GM18499 (cell line): ENCODE measurements at regions not wholly inside any gene's neighbourhood (a gene's known extent, or its start where the extent isn't known, plus 50 kb on each side); places are given as distances from the start of the nearest gene placed in this dataset.

Experiments used
- ATAC-seq: cut with Tn5 transposase; IDR thresholded peaks from one replicate; pipeline ENCODE4 v1.9.1; 2021; ENCODE audit warnings: moderate number of reproducible peaks; ENCODE audit not compliant: insufficient read depth, unreplicated experiment

- no peak for ATAC-seq
Observed at GRCh38 chr5:5632678-5633077, 210.2 kb downstream of the ICE1 start.

DNA sequence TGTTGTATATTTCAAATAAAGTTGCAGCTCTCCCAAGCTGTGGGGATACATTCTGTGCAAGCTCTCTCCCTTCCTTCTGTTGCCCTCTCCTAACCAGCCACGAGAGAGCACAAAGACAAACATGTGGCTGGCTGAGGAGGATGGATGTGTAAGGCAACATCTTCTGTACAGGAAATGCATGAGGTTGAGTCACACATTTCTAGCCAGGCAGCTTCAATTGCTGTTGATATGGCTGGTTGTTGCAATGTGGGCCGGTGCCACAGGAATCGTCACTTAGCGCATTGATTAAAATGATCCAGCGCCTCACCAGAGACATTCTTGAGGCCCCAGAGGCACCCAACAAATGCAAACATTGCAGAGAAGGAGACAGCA is 207.1 kb downstream of the ICE1 start:
- ATAC-seq, result no peak

DNA sequence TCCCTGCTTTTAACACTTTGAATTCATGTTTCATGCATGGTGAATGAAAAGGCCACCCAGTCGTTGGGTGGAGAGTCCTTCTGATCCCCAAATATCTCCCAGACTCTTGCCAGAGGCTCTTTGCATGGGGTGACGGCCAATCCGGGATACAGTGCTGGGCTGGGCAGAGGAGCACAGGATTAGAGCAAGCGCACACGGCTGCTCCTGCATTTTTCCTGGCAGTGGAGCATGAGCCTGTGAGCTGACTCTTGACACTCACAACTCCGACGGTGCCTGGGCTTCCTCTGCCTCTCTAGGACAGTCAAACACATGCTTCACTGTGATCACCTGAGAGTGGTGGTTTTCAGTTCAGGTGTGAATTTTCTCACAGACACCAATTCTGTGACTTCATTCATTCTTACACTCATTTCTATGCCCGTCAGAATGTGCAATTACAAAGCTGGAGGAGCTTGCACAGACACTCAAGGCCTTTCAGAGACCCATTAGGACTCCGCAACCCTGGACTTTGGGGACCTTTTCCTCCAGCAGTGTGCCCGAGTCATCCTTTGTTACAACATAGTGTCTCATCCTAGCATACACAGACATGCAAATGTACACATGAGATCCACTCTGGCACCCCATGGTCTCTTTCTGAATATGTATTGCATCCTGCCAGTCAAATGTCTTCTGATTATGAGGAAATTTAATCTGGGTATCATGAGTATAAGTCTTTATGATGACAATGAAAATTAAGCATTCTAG is 206.6 kb downstream of the ICE1 start:
- no peak for ATAC-seq

DNA sequence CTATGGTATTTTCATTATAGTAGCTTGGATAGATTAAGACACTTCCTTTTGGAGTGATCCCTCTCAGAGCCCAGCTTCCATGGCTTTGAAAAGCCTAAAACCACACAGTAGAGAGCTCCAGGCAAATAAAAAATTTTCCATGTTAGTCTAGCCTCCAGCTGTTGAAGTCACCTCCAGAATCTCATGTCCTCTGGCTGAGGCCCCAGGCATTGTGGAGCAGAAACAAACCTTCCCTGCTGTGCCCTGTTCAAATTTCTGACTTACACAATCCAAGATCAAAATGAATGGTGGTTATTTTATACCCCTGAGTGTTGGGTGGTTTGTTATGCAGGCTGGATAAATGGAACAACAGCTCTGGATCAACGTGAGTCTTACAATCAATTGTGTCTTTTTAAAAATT is 203.9 kb downstream of the ICE1 start:
- ATAC-seq, result no peak

DNA sequence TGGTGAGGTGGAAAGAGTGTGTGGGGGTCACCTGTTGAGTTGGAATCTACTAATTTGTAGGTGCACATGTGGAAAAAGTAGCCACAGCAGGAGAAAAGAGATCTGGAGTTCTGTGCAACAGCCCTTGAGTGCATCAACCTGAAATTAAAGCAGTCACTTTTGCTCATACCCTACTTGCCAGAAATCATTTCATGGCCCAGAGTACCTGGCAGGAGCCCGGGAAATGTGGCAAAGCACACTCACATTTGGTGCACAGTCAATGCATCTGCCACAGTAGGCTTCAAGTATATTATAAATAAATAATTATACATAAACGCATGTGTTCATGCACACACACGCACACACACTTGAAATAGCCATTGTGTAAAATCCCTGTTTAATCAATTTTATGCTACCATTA is 203.0 kb downstream of the ICE1 start:
- ATAC-seq, result no peak

- ATAC-seq, result no peak
Observed at GRCh38 chr5:5623397-5623796, 200.9 kb downstream of the ICE1 start.

- no peak for ATAC-seq
Observed at GRCh38 chr5:5622806-5623205, 200.3 kb downstream of the ICE1 start.

GRCh38 chr5:5619546-5619945 is 197.1 kb downstream of the ICE1 start:
- ATAC-seq, result no peak

DNA sequence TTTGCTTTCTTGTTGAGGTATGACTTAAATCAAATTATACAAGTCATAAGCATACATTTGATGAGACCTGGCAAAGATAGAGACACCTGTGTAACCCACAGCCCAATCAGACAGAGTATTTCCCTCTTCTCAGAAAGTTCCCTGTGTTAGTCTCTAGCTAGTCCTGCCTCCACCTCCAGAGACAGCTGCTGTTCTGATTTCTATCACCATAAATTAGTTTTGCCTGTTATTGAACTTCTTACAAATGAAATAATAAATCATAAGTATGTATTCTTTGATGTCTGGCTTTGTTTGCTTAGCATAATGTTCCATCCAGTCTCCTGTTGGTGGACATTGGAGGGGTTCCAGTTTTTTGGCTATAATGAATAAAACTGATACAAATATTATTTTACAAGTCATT is 194.5 kb downstream of the ICE1 start:
- no peak for ATAC-seq

DNA sequence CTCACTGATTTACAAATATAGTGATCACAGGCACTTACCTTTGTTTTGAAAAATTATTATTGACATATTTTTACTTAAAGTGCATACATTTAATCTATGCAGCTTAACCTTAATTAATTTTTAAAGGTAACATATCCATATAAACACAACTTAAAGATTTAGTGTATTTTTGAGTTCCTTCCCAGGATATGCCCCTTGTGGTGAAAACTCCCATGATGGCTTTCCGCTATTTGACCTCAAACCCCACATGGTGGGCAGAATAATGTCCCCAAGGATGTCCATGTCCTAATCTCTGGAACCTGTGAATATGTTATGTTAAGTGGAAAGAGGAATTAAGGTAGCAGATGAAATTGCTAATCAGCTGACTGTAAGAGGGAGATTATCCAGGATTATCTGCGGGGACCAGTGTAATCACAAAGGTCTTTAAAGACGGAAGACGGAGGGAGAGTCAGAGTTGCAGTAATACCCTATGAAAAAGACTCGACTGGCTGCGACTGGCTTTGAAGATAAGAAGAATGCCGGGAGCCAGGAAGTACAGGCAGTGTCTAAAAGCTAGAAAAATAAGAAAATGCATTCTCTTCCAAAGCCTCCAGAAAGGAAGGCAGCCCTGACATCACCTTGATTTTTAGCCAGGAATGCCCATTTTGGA is 193.9 kb downstream of the ICE1 start:
- ATAC-seq, result no peak

- ATAC-seq, result no peak
Observed at GRCh38 chr5:5615569-5615968, 193.1 kb downstream of the ICE1 start.

DNA sequence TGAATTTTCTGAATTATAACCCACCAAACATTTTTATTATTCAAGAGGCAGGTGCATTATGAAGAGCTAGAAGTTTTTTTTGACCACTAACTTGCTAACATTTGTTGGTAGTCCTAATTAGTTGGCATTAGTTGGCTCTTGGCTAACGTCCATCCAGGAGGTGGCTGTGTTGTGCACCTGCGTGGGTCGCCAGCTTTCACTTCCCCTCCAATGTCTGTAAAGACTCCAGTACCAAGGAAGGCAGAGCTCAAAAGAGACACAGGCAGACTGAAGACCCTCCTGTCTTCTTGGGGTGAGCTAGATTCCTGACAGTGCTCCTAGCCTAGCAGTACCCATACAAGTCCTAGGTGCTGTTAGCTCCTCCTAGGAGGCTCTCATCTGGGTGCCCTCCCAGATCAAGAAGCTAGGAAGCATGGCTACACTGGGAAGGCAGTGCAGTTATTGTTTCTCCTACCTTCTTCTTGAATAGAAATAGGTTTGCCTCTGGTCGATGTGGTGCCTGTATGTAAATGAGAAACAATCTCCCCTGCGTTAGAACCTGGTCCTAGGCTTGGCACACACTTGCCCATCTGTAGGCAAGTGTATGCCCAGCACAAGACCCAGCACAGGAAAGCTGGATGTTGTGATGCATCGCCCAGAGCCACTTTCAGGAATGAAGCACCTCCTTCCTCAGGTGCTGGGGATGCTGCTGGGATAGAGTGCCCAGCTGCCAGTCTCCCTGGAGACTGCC is 190.9 kb downstream of the ICE1 start:
- ATAC-seq, result no peak

DNA sequence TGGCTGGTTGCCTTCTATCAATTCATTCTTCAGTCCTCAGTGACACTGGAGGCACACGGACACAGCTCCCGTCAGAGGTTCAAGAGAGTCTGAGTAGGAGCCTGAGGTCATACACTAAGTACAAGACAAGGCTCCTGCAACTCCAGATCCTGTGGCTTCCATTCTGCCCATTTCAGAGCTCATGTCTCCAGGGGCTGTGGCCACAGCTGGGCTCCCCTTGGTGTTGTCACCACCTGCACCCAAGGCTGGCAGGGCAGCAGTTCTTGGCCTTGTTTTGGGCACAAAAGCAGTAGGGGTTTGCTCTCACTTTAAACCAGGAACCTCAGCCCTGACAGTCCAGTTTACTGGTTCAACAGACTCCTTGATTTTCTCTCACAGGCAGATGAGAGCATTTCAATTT is 189.6 kb downstream of the ICE1 start:
- ATAC-seq, result no peak

GRCh38 chr5:5609935-5610334 is 187.5 kb downstream of the ICE1 start:
- ATAC-seq, result no peak

- ATAC-seq, result no peak
Observed at GRCh38 chr5:5605170-5605764, 182.8 kb downstream of the ICE1 start.

- ATAC-seq, result no peak
Observed at GRCh38 chr5:5602554-5602953, 180.1 kb downstream of the ICE1 start.

- no peak for ATAC-seq
Observed at GRCh38 chr5:5598547-5599113, 176.2 kb downstream of the ICE1 start.

DNA sequence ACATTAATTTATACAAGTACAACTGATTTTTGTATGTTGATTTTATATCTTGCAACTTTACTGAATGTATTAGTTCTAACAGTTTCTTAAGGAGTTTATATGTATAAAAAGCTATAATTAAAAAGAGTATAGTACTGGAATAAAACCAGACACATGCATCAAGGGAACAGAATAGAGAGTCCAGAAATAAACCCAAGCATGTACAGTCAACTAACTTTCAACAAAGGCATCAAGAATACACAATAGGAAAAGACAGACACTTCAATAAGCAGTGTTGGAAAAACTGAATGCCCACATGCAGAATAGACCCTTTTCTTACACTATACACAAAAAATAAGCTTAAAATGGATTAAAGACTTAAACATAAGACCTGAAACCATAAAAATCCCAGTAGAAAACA is 170.9 kb downstream of the ICE1 start:
- no peak for ATAC-seq

- no peak for ATAC-seq
Observed at GRCh38 chr5:5592541-5592940, 170.1 kb downstream of the ICE1 start.

DNA sequence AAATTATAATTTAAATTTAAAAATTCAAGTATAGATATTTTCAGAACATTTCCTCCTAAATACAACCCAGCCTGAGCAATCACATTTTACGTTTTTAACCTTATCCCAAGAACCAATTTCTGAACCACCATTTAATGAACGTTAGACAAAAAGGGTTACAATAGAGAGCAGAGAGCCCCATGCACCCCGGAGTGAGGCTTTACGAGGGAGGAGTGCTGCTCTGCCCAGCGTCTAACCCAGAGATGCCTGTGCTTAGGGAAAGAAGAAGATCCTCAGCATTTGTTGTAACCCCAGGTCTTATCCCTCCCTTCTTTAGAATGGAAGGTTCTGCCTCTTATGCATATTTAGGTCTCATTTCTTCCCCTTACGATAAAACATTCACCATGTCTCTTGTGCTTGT is 169.1 kb downstream of the ICE1 start:
- ATAC-seq, result no peak

DNA sequence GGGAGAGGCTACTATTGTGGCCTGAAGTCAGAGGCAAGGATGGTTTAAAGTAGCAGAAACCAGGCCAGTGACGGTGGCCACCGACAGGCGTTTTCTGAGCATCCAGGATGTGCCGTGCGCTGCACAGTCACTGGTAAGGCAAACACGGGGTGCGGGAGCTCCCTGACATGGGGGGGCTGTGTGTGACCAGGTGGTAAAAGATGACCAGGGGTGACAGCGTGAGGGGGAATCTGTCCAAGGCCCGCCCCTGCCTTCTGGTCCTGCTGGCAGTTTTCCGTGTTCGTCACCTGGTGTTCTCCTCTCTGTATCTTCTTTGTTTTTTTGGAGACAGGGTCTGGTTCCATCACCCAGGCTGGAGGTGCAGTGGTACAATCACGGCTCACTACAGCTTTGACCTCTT is 167.4 kb downstream of the ICE1 start:
- no peak for ATAC-seq
